Mesothelial cell of epicardium (in vitro differentiated cells): ENCODE measurements at regions not wholly inside any gene's neighbourhood (a gene's known extent, or its start where the extent isn't known, plus 50 kb on each side); places are given as distances from the start of the nearest gene placed in this dataset.

Experiments used
- DNase-seq, 2 experiments: peaks; one replicate each; pipeline ENCODE4 v3.0.0; 2021; ENCODE audit warnings: low spot score in 2 of 2; ENCODE audit not compliant: unreplicated experiment in 2 of 2
- H3K27ac Mint-ChIP-seq: 2 replicates; pipeline ENCODE4 v1.8.0; 2021; ENCODE audit warnings: mixed read lengths
- H3K27me3 Mint-ChIP-seq: 2 replicates; pipeline ENCODE4 v1.8.0; 2021; ENCODE audit warnings: low read depth, mixed read lengths
- H3K36me3 Mint-ChIP-seq: 2 replicates; pipeline ENCODE4 v1.8.0; 2021; ENCODE audit warnings: mixed read lengths
- H3K4me1 Mint-ChIP-seq: 2 replicates; pipeline ENCODE4 v1.8.0; 2021; ENCODE audit warnings: mixed read lengths
- H3K4me3 Mint-ChIP-seq: 2 replicates; pipeline ENCODE4 v1.8.0; 2021; ENCODE audit warnings: mild to moderate bottlenecking, moderate library complexity, mixed read lengths
- H3K9me3 Mint-ChIP-seq: 2 replicates; pipeline ENCODE4 v1.8.0; 2021; ENCODE audit warnings: mixed read lengths
- CTCF ChIP-seq: fragments of 200-600 bp; sonication (generic); IDR thresholded peaks from one replicate; pipeline ENCODE4 v1.5.0; 2021; ENCODE audit warnings: antibody characterized with exemption; ENCODE audit not compliant: unreplicated experiment

GRCh38 chr17:6205033-6205432 is 134.9 kb downstream of the WSCD1 start:
- Mint-ChIP-seq H3K4me1 (no peaks in the 10 kb centered on the region), H3K36me3 (no peaks in the 10 kb centered on the region), H3K27ac (no peak overlapping the region), H3K4me3 (no peak overlapping the region), H3K27me3 (peaks cover 63% of the 10 kb centered on the region), H3K9me3 (no peaks in the 10 kb centered on the region)
- DNase-seq: no peak
- TF ChIP-seq CTCF: no peak

DNA sequence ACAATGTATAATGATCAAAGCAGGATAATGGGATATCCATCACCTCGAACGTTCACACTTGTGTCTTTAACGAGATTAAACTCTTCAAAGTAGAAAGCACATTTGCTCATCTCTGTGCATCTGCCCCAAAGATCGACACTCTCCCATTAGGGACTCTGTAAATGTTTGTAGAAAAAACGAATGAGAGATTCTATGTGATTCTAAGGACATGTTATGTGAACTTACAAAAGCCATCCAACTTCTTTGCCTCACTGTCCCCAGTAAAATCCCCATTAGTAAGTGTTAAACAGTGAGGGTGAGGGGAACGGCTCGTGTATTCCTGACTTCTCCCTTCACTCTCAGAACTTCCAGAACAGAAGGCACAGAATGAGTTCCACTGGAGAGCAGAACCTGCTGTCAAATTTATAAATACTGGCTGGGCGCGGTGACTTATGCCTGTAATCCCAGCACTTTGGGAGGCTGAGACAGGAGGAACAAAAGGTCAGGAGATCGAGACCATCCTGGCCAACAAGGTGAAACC is 134.1 kb downstream of the WSCD1 start:
- Mint-ChIP-seq H3K27ac (no peak overlapping the region), H3K4me1 (no peaks in the 10 kb centered on the region), H3K4me3 (no peak overlapping the region), H3K27me3 (peaks cover 56% of the 10 kb centered on the region), H3K36me3 (no peaks in the 10 kb centered on the region), H3K9me3 (no peaks in the 10 kb centered on the region)
- DNase-seq: no peak
- no peak for TF ChIP-seq CTCF

DNA sequence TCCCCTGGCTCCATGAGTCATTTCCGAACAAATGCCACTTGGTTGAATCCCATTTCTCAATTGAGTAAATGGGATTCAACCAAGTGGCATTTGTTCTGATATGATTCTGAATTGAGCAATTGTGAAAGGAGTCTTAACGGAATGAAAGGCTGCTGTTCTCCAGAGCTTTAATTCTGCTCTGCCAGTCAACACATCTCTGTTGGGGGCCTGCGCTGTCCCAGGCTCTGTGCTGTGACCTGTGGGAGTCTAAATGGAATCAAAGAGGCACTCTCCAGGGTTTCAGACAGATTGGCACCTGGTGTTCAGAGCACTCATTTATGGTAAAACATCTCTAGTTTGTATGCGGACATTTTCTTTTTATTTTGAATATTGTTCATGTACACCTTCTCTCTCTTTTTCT is 126.2 kb downstream of the WSCD1 start:
- no peaks in the 10 kb centered on the region for H3K4me1 Mint-ChIP-seq
- peaks cover 34% of the 10 kb centered on the region for H3K27me3 Mint-ChIP-seq
- TF ChIP-seq CTCF: no peak
- peaks cover 4% of the 10 kb centered on the region for H3K36me3 Mint-ChIP-seq
- H3K4me3 Mint-ChIP-seq: no peak overlapping the region
- peaks cover 9% of the 10 kb centered on the region for H3K9me3 Mint-ChIP-seq
- no peak overlapping the region for H3K27ac Mint-ChIP-seq
- DNase-seq: no peak

DNA sequence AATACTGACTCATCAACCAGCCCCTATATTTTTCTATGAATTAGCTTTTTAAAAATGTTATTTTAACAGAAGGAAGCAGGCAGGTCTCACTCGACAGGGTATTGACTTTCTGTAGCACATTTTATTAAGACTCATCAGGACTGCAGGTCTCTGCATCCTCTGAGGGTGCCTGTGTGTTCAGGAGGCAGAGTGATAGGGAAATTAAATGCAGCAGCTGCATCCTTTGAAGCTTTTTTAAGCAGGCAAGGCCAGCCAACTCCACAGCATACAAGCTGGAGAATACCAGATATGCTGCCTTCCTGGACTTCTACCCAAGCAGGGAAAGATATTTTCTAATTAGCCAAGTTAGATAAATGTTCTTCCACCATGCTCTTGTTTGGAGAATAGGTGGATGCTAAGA is 124.9 kb downstream of the WSCD1 start:
- Mint-ChIP-seq H3K4me3 (no peak overlapping the region), H3K36me3 (peaks cover 4% of the 10 kb centered on the region), H3K27ac (no peak overlapping the region), H3K27me3 (peaks cover 36% of the 10 kb centered on the region), H3K9me3 (peaks cover 9% of the 10 kb centered on the region), H3K4me1 (no peaks in the 10 kb centered on the region)
- no peak for DNase-seq
- TF ChIP-seq CTCF: no peak

- peaks cover 3% of the 10 kb centered on the region for H3K4me1 Mint-ChIP-seq
- no peak overlapping the region for H3K27ac Mint-ChIP-seq
- H3K9me3 Mint-ChIP-seq: peaks cover 9% of the 10 kb centered on the region
Observed at GRCh38 chr17:6191405-6192324, 121.5 kb downstream of the WSCD1 start.

More at GRCh38 chr17:6191405-6192324, 121.5 kb downstream of the WSCD1 start:
- Mint-ChIP-seq H3K36me3 (peaks cover 4% of the 10 kb centered on the region), H3K4me3 (no peak overlapping the region), H3K27me3 (peaks cover 30% of the 10 kb centered on the region)
- TF ChIP-seq CTCF: no peak
- DNase-seq: no peak
